HG03196 (cell line): ENCODE measurements at regions not wholly inside any gene's neighbourhood (a gene's known extent, or its start where the extent isn't known, plus 50 kb on each side); places are given as distances from the start of the nearest gene placed in this dataset.

Experiments
- ATAC-seq: cut with Tn5 transposase; IDR thresholded peaks from one replicate; pipeline ENCODE4 v1.9.1; 2021; ENCODE audit not compliant: unreplicated experiment

DNA sequence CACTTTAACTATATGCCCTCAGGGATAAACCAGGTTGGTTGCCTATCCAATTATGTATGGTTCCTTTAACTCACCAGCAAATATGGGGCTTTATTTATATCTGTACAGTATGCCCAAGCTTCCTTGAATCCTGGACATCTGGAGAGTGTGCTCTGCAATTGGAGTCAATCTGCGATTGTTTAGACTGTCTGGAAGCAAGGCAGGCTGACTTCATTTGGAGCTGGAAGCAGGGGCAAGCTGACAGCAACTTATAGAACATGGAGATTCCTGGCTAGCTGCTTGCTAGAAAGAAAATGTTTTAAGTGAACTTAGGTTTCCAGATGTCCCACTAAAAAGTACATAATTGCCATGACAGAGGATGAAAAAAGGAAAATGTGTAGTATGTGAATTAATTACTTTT lies 63.7 kb upstream of the TPRG1 start:
- ATAC-seq: no peak

DNA sequence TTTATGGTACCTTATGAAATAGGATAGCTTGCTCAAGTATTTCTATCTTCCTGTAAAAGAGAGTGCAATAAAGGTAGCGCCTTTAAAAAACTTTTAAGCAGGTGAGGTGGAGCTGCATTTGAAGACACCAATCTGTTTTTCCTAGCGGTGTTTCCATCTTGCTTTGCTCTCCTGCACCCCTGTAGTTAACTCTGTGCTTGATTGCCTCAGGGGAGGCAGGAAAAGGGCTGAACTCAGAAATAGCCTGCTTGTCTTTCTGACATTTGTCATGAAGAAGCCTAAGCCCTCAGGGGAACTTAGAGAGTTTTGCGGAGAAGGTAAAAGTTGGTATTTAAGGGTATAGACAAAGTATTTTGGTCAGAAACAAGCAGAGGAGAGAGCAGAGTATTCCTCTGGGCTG lies 63.0 kb upstream of the TPRG1 start:
- no peak for ATAC-seq

DNA sequence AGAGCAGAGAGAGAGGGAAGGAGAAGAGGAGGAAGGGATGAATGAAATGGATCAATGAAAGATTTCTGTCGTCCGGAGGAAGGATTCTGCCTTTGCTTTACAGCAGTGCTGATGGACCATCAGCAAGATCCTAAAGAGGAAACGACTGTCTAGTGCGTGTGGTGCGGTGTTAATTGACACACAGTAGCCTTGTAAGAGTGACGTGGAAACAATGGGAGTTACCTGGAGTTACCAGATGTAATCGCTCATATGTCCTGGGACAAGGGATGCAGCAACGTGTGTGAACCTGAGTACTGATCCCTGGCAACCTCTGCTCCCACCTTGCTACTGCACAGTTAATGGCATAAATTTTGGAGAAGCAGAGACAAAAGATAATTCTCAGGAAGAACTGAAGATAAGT lies 62.6 kb upstream of the TPRG1 start:
- ATAC-seq: no peak

DNA sequence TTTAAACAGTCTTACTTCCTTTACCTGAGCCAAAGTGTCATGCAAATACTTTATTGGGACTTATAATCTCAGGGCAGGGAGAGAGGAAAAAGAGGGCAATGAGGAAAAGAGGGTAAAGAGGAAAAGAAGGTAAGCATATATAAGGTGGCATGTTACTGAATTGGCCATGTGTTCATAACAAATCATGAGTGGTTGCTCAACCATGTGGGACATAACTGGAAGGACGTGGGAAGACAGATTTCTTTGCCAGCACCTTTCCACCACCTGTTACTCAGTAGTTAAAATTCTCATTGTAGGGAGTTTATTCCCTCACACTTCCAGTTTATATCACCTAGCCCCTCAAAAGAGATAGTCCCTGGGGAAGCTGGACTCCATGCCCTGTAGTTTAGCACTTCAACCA lies 54.7 kb upstream of the TPRG1 start:
- no peak for ATAC-seq

DNA sequence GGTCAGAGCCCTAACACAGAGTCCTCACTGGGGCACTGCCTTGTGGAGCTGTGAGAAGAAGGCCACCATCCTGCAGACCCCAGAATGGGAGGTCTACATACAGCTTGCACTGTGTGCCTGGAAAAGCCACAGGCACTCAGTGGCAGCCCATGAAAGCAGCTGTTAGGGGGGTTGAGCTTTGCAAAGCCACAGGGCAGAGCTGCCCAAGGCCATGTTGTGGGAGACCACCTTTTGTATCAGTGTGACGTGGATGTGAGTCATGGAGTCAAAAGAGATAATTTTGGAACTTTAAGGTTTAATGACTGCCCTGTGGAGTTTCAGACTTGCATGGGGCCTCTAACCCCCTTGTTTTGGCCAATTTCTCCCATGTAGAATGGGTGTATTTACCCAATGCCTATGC lies 52.9 kb upstream of the TPRG1 start:
- no peak for ATAC-seq

DNA sequence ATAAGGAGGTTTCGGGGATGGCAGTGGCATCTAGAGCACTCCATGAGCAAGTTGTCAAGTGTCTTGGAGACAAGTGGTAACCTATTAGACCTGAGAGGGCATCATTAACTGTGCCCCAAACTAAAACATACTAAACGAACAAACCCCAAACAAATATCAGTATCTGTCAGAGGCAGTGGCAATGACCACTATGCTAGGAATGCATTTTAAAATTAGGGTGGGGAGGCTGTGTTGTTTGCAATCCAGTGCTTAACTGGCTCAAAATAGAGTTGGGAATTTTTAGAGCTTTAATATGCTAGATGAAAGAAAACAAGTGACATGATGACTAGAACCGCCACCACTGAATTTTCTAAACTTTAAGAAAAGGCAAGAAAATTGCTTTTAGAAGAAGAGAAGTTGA lies 51.8 kb upstream of the TPRG1 start:
- ATAC-seq: no peak

DNA sequence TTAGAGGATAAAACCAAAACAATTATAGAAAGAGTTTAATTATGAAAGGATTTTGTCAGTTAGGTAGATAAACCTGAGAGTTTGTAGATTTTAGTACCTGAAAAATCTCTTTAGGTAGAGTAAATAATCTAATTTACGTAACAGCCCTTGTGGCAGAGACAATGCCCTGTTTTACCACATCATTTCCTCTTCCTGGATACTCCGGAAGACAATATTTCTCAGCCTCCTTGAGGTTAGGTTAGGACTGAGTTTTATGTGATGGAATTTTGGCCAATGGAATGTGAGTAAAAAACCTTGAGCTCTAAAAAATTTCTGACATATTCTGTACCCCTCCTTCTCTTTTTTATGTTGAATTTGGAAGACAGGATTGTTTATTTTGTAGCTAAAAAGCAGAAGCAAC lies 50.7 kb upstream of the TPRG1 start:
- no peak for ATAC-seq
